ENCODE measurements at regions not wholly inside any gene's neighbourhood (a gene's known extent, or its start where the extent isn't known, plus 50 kb on each side); places are given as distances from the start of the nearest gene placed in this dataset.
"Not testable (repeated sequence)": the region's sequence is repeated elsewhere in the genome, so short reads cannot be mapped to it uniquely, and the experiment has no call there.

GRCh38 chr22:16699326-16699725, 106.7 kb upstream of the CCT8L2 start:
- no peak overlapping the region for H3K27ac ChIP-seq (ENCODE audit: low read length)
- TF ChIP-seq TCF7L2 (IDR thresholded peaks at IDR 0.05; ENCODE audit: low read depth, low read length), result no peak
- TF ChIP-seq, protein P1, sequence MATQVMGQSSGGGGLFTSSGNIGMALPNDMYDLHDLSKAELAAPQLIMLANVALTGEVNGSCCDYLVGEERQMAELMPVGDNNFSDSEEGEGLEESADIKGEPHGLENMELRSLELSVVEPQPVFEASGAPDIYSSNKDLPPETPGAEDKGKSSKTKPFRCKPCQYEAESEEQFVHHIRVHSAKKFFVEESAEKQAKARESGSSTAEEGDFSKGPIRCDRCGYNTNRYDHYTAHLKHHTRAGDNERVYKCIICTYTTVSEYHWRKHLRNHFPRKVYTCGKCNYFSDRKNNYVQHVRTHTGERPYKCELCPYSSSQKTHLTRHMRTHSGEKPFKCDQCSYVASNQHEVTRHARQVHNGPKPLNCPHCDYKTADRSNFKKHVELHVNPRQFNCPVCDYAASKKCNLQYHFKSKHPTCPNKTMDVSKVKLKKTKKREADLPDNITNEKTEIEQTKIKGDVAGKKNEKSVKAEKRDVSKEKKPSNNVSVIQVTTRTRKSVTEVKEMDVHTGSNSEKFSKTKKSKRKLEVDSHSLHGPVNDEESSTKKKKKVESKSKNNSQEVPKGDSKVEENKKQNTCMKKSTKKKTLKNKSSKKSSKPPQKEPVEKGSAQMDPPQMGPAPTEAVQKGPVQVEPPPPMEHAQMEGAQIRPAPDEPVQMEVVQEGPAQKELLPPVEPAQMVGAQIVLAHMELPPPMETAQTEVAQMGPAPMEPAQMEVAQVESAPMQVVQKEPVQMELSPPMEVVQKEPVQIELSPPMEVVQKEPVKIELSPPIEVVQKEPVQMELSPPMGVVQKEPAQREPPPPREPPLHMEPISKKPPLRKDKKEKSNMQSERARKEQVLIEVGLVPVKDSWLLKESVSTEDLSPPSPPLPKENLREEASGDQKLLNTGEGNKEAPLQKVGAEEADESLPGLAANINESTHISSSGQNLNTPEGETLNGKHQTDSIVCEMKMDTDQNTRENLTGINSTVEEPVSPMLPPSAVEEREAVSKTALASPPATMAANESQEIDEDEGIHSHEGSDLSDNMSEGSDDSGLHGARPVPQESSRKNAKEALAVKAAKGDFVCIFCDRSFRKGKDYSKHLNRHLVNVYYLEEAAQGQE (IDR thresholded peaks at IDR 0.05; ENCODE audit: insufficient read depth in 1 of 2, low read depth in 2 of 2, low read length in 1 of 2), result no peak
- TF ChIP-seq CTCF (IDR thresholded peaks at IDR 0.05), result no peak
- TF ChIP-seq SIN3A (IDR thresholded peaks at IDR 0.05; ENCODE audit: borderline replicate concordance, insufficient read depth, low read depth, low read length), result no peak
- no peak for TF ChIP-seq POLR2AphosphoS5 (IDR thresholded peaks at IDR 0.05; ENCODE audit: low read depth, low read length)
- H3K9me3 ChIP-seq (ENCODE audit: control insufficient read depth, insufficient read depth, low read depth, low read length), result no peaks in the 10 kb centered on the region
- intact Hi-C loops (cut with micrococcal nuclease; ENCODE audit: unreplicated experiment), result no loop called here
- no peak for DNase-seq (ENCODE audit: low read depth, low spot score)
- no TSS peak for BruUV-seq (replicated peaks)
- ChIA-PET CTCF (no interaction called here), POLR2A (no interaction called here)
- no peaks in the 10 kb centered on the region for H3K4me1 ChIP-seq (ENCODE audit: control insufficient read depth, insufficient read depth, low read length)
- ATAC-seq, result no peak
- no peaks in the 10 kb centered on the region for H3K36me3 ChIP-seq (ENCODE audit: control insufficient read depth, insufficient read depth, low read length)
- no peak overlapping the region for H3K4me3 ChIP-seq (ENCODE audit: low read depth in 2 of 2, low read length in 2 of 2)
- H3K27me3 ChIP-seq (ENCODE audit: control insufficient read depth, insufficient read depth, low read length), result no peaks in the 10 kb centered on the region
- in situ Hi-C loops (cut with HindIII; ENCODE audit: low pct_unique_long_range_greater_than_20kb, low sequenced_read_pairs), result no loop called here

DNA sequence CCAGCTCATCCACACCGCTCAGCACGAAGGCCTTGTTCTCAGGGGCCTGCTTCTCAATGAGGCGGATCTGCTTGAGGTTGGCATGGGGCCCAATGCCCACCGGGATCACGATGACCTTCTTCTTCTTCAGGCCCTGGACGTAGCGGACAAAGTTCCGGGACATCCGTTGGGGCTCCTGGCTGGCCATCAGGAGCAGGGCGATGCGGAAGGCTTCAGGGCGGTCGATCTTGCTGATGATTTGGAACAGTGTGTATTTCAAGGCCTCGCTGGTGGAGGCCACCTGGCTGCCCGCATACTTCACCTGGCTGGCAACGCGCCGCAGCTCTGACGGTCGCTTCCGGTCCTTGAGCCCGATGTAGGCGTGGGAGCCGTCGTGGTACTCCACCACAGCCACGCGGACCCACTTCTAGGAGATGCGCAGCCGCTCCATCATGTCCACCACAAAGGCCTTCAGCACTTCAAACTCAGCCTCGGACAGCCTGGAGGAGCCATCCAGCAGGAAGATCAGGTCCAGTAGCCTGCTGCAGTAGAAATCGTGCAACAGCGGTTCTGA, 105.0 kb upstream of the CCT8L2 start:
- ATAC-seq; H3K4me3 ChIP-seq (ENCODE audit: low read depth in 2 of 2, low read length in 2 of 2); BruUV-seq (replicated peaks); POLR2A ChIA-PET; intact Hi-C loops (cut with micrococcal nuclease; ENCODE audit: unreplicated experiment); H3K27ac ChIP-seq (ENCODE audit: low read length); H3K4me1 ChIP-seq (ENCODE audit: control insufficient read depth, insufficient read depth, low read length); CTCF ChIA-PET; DNase-seq (ENCODE audit: low read depth, low spot score); in situ Hi-C loops (cut with HindIII; ENCODE audit: low pct_unique_long_range_greater_than_20kb, low sequenced_read_pairs); H3K27me3 ChIP-seq (ENCODE audit: control insufficient read depth, insufficient read depth, low read length); H3K36me3 ChIP-seq (ENCODE audit: control insufficient read depth, insufficient read depth, low read length); H3K9me3 ChIP-seq (ENCODE audit: control insufficient read depth, insufficient read depth, low read depth, low read length): not testable (repeated sequence)

DNA sequence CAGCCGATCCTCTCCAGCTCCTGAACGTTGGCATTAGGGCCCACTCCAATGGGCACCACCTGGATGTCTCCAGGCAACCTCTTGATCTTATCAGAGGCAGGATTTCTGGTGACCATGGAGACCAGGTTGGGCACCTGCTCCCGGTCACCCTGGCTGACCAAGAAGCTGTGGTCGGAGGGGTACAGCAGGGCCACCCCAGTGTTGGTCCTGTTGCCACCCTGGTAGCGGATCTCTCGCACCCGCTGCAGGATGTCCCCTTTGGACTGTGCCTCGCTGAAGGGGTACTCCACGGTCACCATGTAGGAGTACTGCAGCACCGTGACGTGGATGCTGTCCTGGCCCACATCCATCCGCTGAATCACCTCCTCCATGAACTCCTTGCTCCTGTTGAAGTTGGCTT, 104.3 kb upstream of the CCT8L2 start:
- in situ Hi-C loops (cut with HindIII; ENCODE audit: low pct_unique_long_range_greater_than_20kb, low sequenced_read_pairs); ATAC-seq; CTCF ChIA-PET; intact Hi-C loops (cut with micrococcal nuclease; ENCODE audit: unreplicated experiment); H3K4me1 ChIP-seq (ENCODE audit: control insufficient read depth, insufficient read depth, low read length); H3K9me3 ChIP-seq (ENCODE audit: control insufficient read depth, insufficient read depth, low read depth, low read length); DNase-seq (ENCODE audit: low read depth, low spot score); H3K4me3 ChIP-seq (ENCODE audit: low read depth in 2 of 2, low read length in 2 of 2); BruUV-seq (replicated peaks); H3K27ac ChIP-seq (ENCODE audit: low read length); H3K27me3 ChIP-seq (ENCODE audit: control insufficient read depth, insufficient read depth, low read length); POLR2A ChIA-PET; H3K36me3 ChIP-seq (ENCODE audit: control insufficient read depth, insufficient read depth, low read length): not testable (repeated sequence)

Data from Panc1 (cell line).